Ovary (tissue), 7 donors: ENCODE measurements at regions not wholly inside any gene's neighbourhood (a gene's known extent, or its start where the extent isn't known, plus 50 kb on each side); places are given as distances from the start of the nearest gene placed in this dataset.

Source experiments
- DNase-seq, 5 donors: peaks; one replicate each; pipeline ENCODE4 v3.0.0-alpha.2; 2019 to 2020
- H3K27ac ChIP-seq, 2 donors: fragments of 200-600 bp; one replicate each; pipeline versions ENCODE4 v1.5.1 to v1.8.0; 2019 to 2022
- H3K27me3 ChIP-seq: fragments of 200-600 bp; one replicate; pipeline ENCODE4 v1.8.0; 2022
- H3K36me3 ChIP-seq: fragments of 200-600 bp; sonication (generic); one replicate; pipeline ENCODE4 v1.5.1; 2019
- H3K4me1 ChIP-seq: one replicate; pipeline ENCODE4 v1.8.1; 2013; ENCODE audit warnings: mild to moderate bottlenecking, moderate library complexity; ENCODE audit not compliant: insufficient read depth
- H3K4me3 ChIP-seq: fragments of 200-600 bp; sonication (generic); one replicate; pipeline ENCODE4 v1.5.1; 2017
- H3K9me3 ChIP-seq, 2 donors: fragments of 200-600 bp in 1 of 2; sonication (generic) in 1 of 2; one replicate each; pipeline versions ENCODE4 v1.5.1 to v1.8.1; 2013 to 2019; ENCODE audit warnings: mild to moderate bottlenecking in 1 of 2, moderate library complexity in 1 of 2
- EP300 ChIP-seq: sonication (generic); formaldehyde crosslinking; IDR thresholded peaks from one replicate; pipeline ENCODE4 v1.6.1; 2017; ENCODE audit warnings: antibody characterized with exemption
- POLR2A ChIP-seq: fragments of 450-650 bp; IDR thresholded peaks from one replicate; pipeline ENCODE4 v1.6.1; 2017; ENCODE audit warnings: antibody characterized with exemption, mild to moderate bottlenecking, moderate library complexity
- WGBS, 3 donors: extraction: QIAGEN DNeasy Blood & Tissue Kit in 1 of 3; methylation state at CpG; one replicate each; pipeline versions ENCODE4 v1.1.5 to v1.1.7; 2013 to 2017; 5-methylcytosine and 5-hydroxymethylcytosine counted together
- intact Hi-C, 4 donors: fragments of 100-400 bp; cut with DNase I; formaldehyde crosslinking; loops; one replicate each; pipeline versions ENCODE4 v1.11.0 to v1.15.1; 2022 to 2023
- TF ChIP-seq, protein P1 (sequence below), 3 donors: fragments of 450-650 bp in 2 of 3; fragments of 200-600 bp in 1 of 3; IDR thresholded peaks; one replicate each; pipeline versions ENCODE4 v1.5.1 to v1.8.0; 2016 to 2022; ENCODE audit warnings: antibody characterized with exemption in 3 of 3, mild to moderate bottlenecking in 1 of 3
- donor health status: DM: no; HTN: no; CAD: no; lungs with moderate emphysema.
- donor health status: DM: no; HTN: no; CAD: no.
- donor health status: Bipolar disorder and iron deficiency.
- donor health status: DM: no; HTN: no; CAD: no.
- donor health status: DM: yes; HTN: yes; CAD: no.

DNA sequence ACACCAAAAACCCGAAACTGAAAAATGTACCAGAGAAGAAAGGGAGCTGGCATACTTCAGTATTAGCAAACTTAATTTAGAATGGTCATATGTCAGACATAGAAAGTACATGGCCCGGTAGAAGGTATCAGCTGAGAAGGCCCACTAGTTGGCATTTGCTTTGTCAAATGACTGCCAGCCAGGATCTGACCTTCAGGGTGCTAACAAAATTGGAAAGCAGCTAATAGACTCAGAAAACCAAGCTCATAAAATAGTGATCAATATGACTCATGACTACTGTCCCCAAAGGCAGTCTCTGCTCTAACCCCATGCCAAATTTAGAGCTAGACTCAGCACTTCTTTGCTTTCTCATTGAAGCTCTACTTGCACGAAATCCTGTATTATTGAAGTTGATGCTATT lies 342.7 kb downstream of the PDGFC start:
- Histone ChIP-seq H3K27ac (no peak overlapping the region), H3K27me3 (no peaks in the 10 kb centered on the region), H3K36me3 (no peaks in the 10 kb centered on the region), H3K4me1 (no peaks in the 10 kb centered on the region), H3K4me3 (no peak overlapping the region), H3K9me3 (no peaks in the 10 kb centered on the region)
- 65 to 75% (median 67%) methylated on average over 3 of the region's 3 CpGs for WGBS, 3 donors
- TF ChIP-seq POLR2A (no peak), EP300 (no peak)
- TF ChIP-seq, protein P1, sequence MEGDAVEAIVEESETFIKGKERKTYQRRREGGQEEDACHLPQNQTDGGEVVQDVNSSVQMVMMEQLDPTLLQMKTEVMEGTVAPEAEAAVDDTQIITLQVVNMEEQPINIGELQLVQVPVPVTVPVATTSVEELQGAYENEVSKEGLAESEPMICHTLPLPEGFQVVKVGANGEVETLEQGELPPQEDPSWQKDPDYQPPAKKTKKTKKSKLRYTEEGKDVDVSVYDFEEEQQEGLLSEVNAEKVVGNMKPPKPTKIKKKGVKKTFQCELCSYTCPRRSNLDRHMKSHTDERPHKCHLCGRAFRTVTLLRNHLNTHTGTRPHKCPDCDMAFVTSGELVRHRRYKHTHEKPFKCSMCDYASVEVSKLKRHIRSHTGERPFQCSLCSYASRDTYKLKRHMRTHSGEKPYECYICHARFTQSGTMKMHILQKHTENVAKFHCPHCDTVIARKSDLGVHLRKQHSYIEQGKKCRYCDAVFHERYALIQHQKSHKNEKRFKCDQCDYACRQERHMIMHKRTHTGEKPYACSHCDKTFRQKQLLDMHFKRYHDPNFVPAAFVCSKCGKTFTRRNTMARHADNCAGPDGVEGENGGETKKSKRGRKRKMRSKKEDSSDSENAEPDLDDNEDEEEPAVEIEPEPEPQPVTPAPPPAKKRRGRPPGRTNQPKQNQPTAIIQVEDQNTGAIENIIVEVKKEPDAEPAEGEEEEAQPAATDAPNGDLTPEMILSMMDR (IDR thresholded peaks at IDR 0.05) = no peak
- intact Hi-C loops = no loop called here
- DNase-seq = no peak

DNA sequence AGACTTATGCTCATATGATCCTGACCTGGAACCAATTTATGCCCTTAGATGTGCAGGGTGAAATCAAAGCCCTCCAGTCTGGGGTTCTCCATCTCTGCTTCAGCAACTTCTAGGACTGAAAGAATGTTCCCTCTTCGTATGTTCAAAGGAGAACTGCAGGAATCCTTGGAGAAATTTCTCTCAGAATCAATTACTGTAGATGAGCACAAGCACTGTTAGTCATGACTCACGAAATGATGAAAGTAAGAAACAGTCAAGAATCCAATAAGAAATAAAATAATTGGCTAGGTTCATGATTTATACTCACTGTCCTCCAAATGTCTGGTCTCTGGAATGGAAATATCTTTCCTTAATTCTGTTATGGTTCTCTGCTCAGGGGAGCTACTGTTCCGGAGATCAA lies 348.2 kb downstream of the PDGFC start:
- no peaks in the 10 kb centered on the region for H3K27me3 ChIP-seq

DNA sequence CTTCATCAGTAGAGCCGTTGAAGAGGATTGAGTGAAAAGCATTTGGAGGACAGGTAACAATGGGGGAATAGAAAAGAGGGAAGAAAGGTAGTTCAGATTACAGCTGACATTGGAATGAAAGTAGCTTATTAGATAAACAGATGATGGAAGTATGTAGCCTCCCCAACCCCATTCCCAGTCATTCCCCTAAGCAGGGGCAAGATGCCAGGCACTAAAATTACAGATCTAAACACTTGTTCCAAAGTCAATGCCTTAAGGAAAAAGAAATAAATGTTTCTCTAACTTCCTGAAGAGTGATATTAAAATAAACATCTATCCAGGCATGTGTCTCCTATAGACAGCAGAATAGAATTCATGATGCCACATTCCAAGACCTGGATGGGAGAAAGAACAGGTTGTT lies 350.8 kb downstream of the PDGFC start:
- WGBS, 3 donors = 89 to 97% (median 91%) methylated on average over 1 of the region's 1 CpG
- Histone ChIP-seq H3K36me3 (no peaks in the 10 kb centered on the region), H3K4me3 (no peak overlapping the region), H3K4me1 (no peaks in the 10 kb centered on the region), H3K9me3 (no peaks in the 10 kb centered on the region), H3K27me3 (no peaks in the 10 kb centered on the region), H3K27ac (no peak overlapping the region)
- intact Hi-C loops = no loop called here
- TF ChIP-seq, protein P1 (IDR thresholded peaks at IDR 0.05) = no peak
- TF ChIP-seq EP300 (no peak), POLR2A (no peak)
- no peak for DNase-seq

More for the DNA sequence above, 348.2 kb downstream of the PDGFC start:
- TF ChIP-seq EP300 = no peak
- intact Hi-C loops = no loop called here
- H3K4me3 ChIP-seq = no peak overlapping the region
- DNase-seq = no peak
- WGBS, 3 donors = 75 to 89% (median 85%) methylated on average over 3 of the region's 3 CpGs
- no peaks in the 10 kb centered on the region for H3K4me1 ChIP-seq
- H3K27ac ChIP-seq = no peak overlapping the region
- H3K36me3 ChIP-seq = no peaks in the 10 kb centered on the region
- H3K9me3 ChIP-seq = no peaks in the 10 kb centered on the region

DNA sequence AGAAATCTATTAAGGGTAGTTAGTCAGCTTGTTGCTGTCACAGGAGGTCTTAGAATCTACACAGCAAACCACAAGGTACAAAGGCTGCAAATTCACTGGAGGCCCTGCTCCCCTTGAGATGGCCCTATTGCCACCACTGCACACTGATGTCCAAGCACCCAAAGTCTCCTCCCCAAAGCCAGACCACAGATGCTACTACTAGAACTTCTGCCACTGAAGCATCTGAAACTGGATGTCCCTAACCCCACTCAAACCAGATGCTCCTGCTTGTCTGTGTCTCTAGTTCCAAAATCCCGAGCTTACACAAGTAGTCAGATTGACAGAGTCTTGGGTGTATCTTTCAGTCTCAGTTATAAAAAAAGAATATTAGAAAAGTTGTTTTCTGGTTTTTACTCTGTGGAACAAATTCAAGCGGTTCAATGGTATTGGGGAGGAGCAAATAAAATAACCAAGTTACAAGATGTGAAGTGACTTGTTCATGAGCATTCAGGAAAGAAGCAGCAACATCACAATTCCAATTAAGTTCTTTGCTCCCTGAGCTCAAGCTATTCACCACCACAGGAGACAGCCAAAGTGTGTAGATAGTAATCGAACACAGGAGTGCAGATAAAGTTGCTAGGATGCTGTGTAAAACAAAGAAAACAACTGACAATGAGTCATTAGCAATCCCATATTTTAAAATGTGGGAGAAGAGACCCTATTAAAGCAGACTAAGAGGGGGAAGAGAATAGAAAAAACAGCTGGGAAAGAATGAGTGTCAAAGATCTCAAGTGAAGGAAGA lies 352.3 kb downstream of the PDGFC start:
- 67 to 88% (median 86%) methylated on average over 3 of the region's 3 CpGs for WGBS, 3 donors
- Histone ChIP-seq H3K27ac (no peak overlapping the region), H3K27me3 (no peaks in the 10 kb centered on the region), H3K4me3 (no peak overlapping the region), H3K9me3 (no peaks in the 10 kb centered on the region), H3K36me3 (no peaks in the 10 kb centered on the region), H3K4me1 (peaks cover 2% of the 10 kb centered on the region)
- TF ChIP-seq, protein P1 (IDR thresholded peaks at IDR 0.05) = no peak
- no peak for TF ChIP-seq EP300
- TF ChIP-seq POLR2A = no peak
- intact Hi-C loops = no loop called here
- no peak for DNase-seq

DNA sequence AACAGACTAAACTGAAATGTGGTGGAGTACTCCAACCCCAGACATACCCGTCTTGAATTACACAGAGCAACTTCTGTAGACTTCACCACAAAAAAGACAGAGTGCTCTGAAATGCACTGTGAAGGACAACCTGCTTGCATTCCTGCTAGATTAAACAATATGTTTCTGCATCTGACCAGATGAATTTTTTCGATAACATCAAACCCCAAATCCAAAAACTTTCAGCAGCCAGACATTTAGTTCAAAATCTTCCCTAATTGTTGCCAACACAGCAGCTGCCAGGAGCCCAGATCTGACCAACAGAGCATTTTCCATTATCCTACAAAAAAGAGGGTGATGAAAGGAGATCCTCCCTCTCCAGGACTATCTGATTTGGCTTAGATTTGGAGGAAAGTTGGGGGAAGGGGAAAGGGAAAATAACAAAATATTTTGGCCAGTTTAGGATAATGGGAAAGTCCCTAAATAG lies 356.5 kb downstream of the PDGFC start:
- no peak overlapping the region for H3K27ac ChIP-seq
- 1 to 7% (median 3%) methylated on average over 2 of the region's 2 CpGs for WGBS, 3 donors

More for the DNA sequence above, 356.5 kb downstream of the PDGFC start:
- intact Hi-C loops = no loop called here
- no peaks in the 10 kb centered on the region for H3K9me3 ChIP-seq
- TF ChIP-seq, protein P1 (IDR thresholded peaks at IDR 0.05) = no peak
- no peak for TF ChIP-seq POLR2A
- no peak for TF ChIP-seq EP300
- no peaks in the 10 kb centered on the region for H3K27me3 ChIP-seq
- H3K4me1 ChIP-seq = peaks cover 2% of the 10 kb centered on the region
- DNase-seq = no peak
- no peaks in the 10 kb centered on the region for H3K36me3 ChIP-seq
- H3K4me3 ChIP-seq = no peak overlapping the region
